H9 (cell line): ENCODE measurements at regions not wholly inside any gene's neighbourhood (a gene's known extent, or its start where the extent isn't known, plus 50 kb on each side); places are given as distances from the start of the nearest gene placed in this dataset.

Experiments
- DNase-seq: peaks from one replicate; pipeline ENCODE4 v3.0.0-alpha.2; 2017
- H2AFZ ChIP-seq: one replicate; pipeline ENCODE4 v1.6.1; 2013; ENCODE audit warnings: mild to moderate bottlenecking, low read length, control low read depth, moderate library complexity
- H2AK5ac ChIP-seq: 2 replicates; pipeline ENCODE4 v1.6.1; 2013; ENCODE audit warnings: low read length, control low read depth, mixed read lengths; ENCODE audit not compliant: insufficient read length
- H2BK120ac ChIP-seq: one replicate; pipeline ENCODE4 v1.6.1; 2013; ENCODE audit warnings: low read depth, mild to moderate bottlenecking, low read length, control low read depth, inconsistent platforms; ENCODE audit not compliant: poor library complexity, severe bottlenecking
- H2BK12ac ChIP-seq: 2 replicates; pipeline ENCODE4 v1.6.1; 2013; ENCODE audit warnings: low read length, control low read depth, mixed read lengths, low read depth; ENCODE audit not compliant: insufficient read length
- H2BK15ac ChIP-seq: 2 replicates; pipeline ENCODE4 v1.6.1; 2013; ENCODE audit warnings: low read depth, low read length, control low read depth
- H2BK20ac ChIP-seq: one replicate; pipeline ENCODE4 v1.6.1; 2013; ENCODE audit warnings: low read depth, mild to moderate bottlenecking, low read length, control low read depth, inconsistent platforms; ENCODE audit not compliant: poor library complexity, severe bottlenecking
- H2BK5ac ChIP-seq: 2 replicates; pipeline ENCODE4 v1.6.1; 2013; ENCODE audit warnings: low read length, control low read depth, mixed read lengths; ENCODE audit not compliant: insufficient read length
- H3K14ac ChIP-seq: 2 replicates; pipeline ENCODE4 v1.6.1; 2013; ENCODE audit warnings: low read length, control low read depth; ENCODE audit not compliant: insufficient read depth
- H3K18ac ChIP-seq: 2 replicates; pipeline ENCODE4 v1.6.1; 2013; ENCODE audit warnings: low read depth, mild to moderate bottlenecking, mixed read lengths, low read length, control low read depth; ENCODE audit not compliant: insufficient read length
- H3K23ac ChIP-seq: 2 replicates; pipeline ENCODE4 v1.6.1; 2013; ENCODE audit warnings: low read length, control low read depth, mixed read lengths, low read depth; ENCODE audit not compliant: insufficient read length
- H3K23me2 ChIP-seq: 2 replicates; pipeline ENCODE4 v1.6.1; 2013; ENCODE audit warnings: low read depth, mild to moderate bottlenecking, mixed read lengths, low read length, control low read depth; ENCODE audit not compliant: insufficient read length, poor library complexity, severe bottlenecking
- H3K27ac ChIP-seq: 2 replicates; pipeline ENCODE4 v1.5.1; 2013; ENCODE audit warnings: low read length, control low read depth, mixed read lengths, low read depth; ENCODE audit not compliant: insufficient read length
- H3K27me3 ChIP-seq: 2 replicates; pipeline ENCODE4 v1.6.1; 2013; ENCODE audit warnings: low read length, control low read depth, inconsistent platforms; ENCODE audit not compliant: insufficient read depth
- H3K4ac ChIP-seq: 2 replicates; pipeline ENCODE4 v1.6.1; 2013; ENCODE audit warnings: low read depth, mild to moderate bottlenecking, control low read depth, inconsistent platforms, low read length, moderate library complexity
- H3K4me1 ChIP-seq: 2 replicates; pipeline ENCODE4 v1.6.1; 2013; ENCODE audit warnings: low read length, control low read depth, inconsistent platforms; ENCODE audit not compliant: insufficient read depth
- H3K4me2 ChIP-seq: 2 replicates; pipeline ENCODE4 v1.6.1; 2013; ENCODE audit warnings: low read length, control low read depth, mixed read lengths; ENCODE audit not compliant: insufficient read length, insufficient read depth
- H3K56ac ChIP-seq: 2 replicates; pipeline ENCODE4 v1.6.1; 2013; ENCODE audit warnings: low read depth, mild to moderate bottlenecking, mixed read lengths, low read length, control low read depth; ENCODE audit not compliant: insufficient read length
- H3K79me1 ChIP-seq: 2 replicates; pipeline ENCODE4 v1.6.1; 2013; ENCODE audit warnings: low read depth, mild to moderate bottlenecking, moderate library complexity, low read length, control low read depth, inconsistent platforms; ENCODE audit not compliant: insufficient read depth, poor library complexity, severe bottlenecking
- H3K79me2 ChIP-seq: 2 replicates; pipeline ENCODE4 v1.6.1; 2013; ENCODE audit warnings: low read length, control low read depth, inconsistent platforms; ENCODE audit not compliant: insufficient read depth
- H3K9ac ChIP-seq: 2 replicates; pipeline ENCODE4 v1.6.1; 2013; ENCODE audit warnings: low read length, control low read depth, mixed read lengths; ENCODE audit not compliant: insufficient read length; ENCODE audit errors: extremely low read depth
- H3K9me3 ChIP-seq: one replicate; pipeline ENCODE4 v1.6.1; 2013; ENCODE audit warnings: low read depth, low read length, inconsistent platforms; ENCODE audit not compliant: control insufficient read depth
- H3T11ph ChIP-seq: one replicate; pipeline ENCODE4 v1.6.1; 2013; ENCODE audit warnings: mild to moderate bottlenecking, low read length, control low read depth, inconsistent platforms
- H4K20me1 ChIP-seq: one replicate; pipeline ENCODE4 v1.6.1; 2013; ENCODE audit not compliant: control insufficient read depth, insufficient read length, insufficient read depth
- H4K5ac ChIP-seq: 2 replicates; pipeline ENCODE4 v1.6.1; 2013; ENCODE audit warnings: low read depth, mild to moderate bottlenecking, mixed read lengths, low read length, control low read depth; ENCODE audit not compliant: insufficient read length
- H4K8ac ChIP-seq: replicated peaks from 2 replicates; pipeline ENCODE4 v1.6.1; 2013; ENCODE audit warnings: low read length, control low read depth, mixed read lengths, low read depth; ENCODE audit not compliant: insufficient read length
- H4K91ac ChIP-seq: 2 replicates; pipeline ENCODE4 v1.6.1; 2013; ENCODE audit warnings: low read depth, mild to moderate bottlenecking, moderate library complexity, mixed read lengths, low read length, control low read depth; ENCODE audit not compliant: insufficient read length
- H3K27ac Mint-ChIP-seq, 3 experiments: 2 replicates in 2 of 3; 3 replicates in 1 of 3; pipeline ENCODE4 v1.8.0; 2020 to 2021; ENCODE audit warnings: mixed read lengths in 3 of 3, mild to moderate bottlenecking in 1 of 3, moderate library complexity in 1 of 3
- H3K27me3 Mint-ChIP-seq: 2 replicates; pipeline ENCODE4 v1.8.0; 2021; ENCODE audit warnings: low read depth, mild to moderate bottlenecking, moderate library complexity, mixed read lengths
- H3K36me3 Mint-ChIP-seq, 3 experiments: 2 replicates in 2 of 3; 3 replicates in 1 of 3; pipeline ENCODE4 v1.8.0; 2020 to 2021; ENCODE audit warnings: low read depth in 3 of 3, mixed read lengths in 3 of 3; ENCODE audit not compliant: insufficient read depth in 1 of 3
- H3K4me1 Mint-ChIP-seq, 2 experiments: 2 replicates each; pipeline ENCODE4 v1.8.0; 2020; ENCODE audit warnings: mixed read lengths in 2 of 2
- H3K4me3 Mint-ChIP-seq, 2 experiments: 2 replicates in 1 of 2; 3 replicates in 1 of 2; pipeline ENCODE4 v1.8.0; 2020 to 2021; ENCODE audit warnings: mild to moderate bottlenecking in 2 of 2, mixed read lengths in 2 of 2, moderate library complexity in 1 of 2
- H3K9me3 Mint-ChIP-seq, 2 experiments: 2 replicates in 1 of 2; 3 replicates in 1 of 2; pipeline ENCODE4 v1.8.0; 2020; ENCODE audit warnings: mild to moderate bottlenecking in 2 of 2, mixed read lengths in 2 of 2, moderate library complexity in 1 of 2
- WGBS: extraction: QIAGEN DNeasy Blood & Tissue Kit; methylation state at CpG from one replicate; pipeline ENCODE4 v1.1.7; 2013; ENCODE audit warnings: missing lambda C conversion rate, low lambda C conversion rate, mixed read lengths; ENCODE audit not compliant: insufficient read length; ENCODE audit errors: extremely low coverage; 5-methylcytosine and 5-hydroxymethylcytosine counted together
- TF ChIP-seq, protein P1 (sequence below): fragments of 200-600 bp; sonication (generic); conservative IDR thresholded peaks from 3 replicates; pipeline ENCODE4 v1.8.0; 2021; ENCODE audit warnings: antibody characterized with exemption, mild to moderate bottlenecking

DNA sequence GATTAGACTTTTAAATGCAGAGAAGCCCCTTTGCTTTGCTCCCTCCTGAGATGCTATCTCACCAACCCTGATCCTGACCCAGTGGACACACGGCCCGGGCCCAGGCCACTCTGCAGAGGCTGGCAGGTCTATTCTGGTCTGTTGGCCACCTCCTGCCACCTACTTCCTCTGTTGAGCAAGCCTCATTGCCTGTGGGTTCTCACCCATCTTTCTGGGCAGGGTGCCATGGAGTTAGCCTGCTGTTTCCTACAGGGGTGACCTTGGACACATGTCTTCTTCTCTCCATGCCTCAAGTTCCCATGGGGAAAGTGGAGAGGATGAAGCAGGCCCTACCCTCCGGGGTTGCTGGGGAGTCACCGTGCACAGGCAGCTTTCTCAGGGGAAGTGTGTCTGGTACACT is 266.2 kb upstream of the IRX1 start:
- H3K9me3 Mint-ChIP-seq: no peaks in the 10 kb centered on the region; a peak in 1 of 5 replicates
- Histone ChIP-seq H4K20me1 (no peaks in the 10 kb centered on the region), H3K9ac (no peak overlapping the region), H2AK5ac (no peak overlapping the region), H2BK5ac (no peak overlapping the region), H3T11ph (no peak overlapping the region), H3K18ac (no peak overlapping the region), H2AFZ (no peak overlapping the region), H4K91ac (no peak overlapping the region), H3K4me2 (no peak overlapping the region), H2BK120ac (no peak overlapping the region), H3K4ac (no peak overlapping the region), H3K27me3 (no peaks in the 10 kb centered on the region), H3K23ac (no peak overlapping the region), H2BK12ac (no peak overlapping the region), H4K8ac (no peak overlapping the region), H3K4me1 (peaks cover 3% of the 10 kb centered on the region; the same call in 1 of the 2 replicates), H3K79me2 (no peaks in the 10 kb centered on the region), H3K56ac (no peak overlapping the region), H3K27ac (no peak overlapping the region), H3K79me1 (no peaks in the 10 kb centered on the region), H2BK15ac (no peak overlapping the region), H3K9me3 (no peaks in the 10 kb centered on the region), H3K14ac (no peak overlapping the region), H3K23me2 (no peaks in the 10 kb centered on the region), H4K5ac (no peak overlapping the region), H2BK20ac (no peak overlapping the region)
- H3K36me3 Mint-ChIP-seq: no peaks in the 10 kb centered on the region; a peak in 2 of 7 replicates
- H3K4me1 Mint-ChIP-seq: peaks cover 0 to 8% of the 10 kb centered on the region in 2 experiments; a peak in 2 of 4 replicates
- no peak overlapping the region for H3K4me3 Mint-ChIP-seq
- H3K27ac Mint-ChIP-seq: no peak overlapping the region; a peak in 1 of 7 replicates
- TF ChIP-seq, protein P1, sequence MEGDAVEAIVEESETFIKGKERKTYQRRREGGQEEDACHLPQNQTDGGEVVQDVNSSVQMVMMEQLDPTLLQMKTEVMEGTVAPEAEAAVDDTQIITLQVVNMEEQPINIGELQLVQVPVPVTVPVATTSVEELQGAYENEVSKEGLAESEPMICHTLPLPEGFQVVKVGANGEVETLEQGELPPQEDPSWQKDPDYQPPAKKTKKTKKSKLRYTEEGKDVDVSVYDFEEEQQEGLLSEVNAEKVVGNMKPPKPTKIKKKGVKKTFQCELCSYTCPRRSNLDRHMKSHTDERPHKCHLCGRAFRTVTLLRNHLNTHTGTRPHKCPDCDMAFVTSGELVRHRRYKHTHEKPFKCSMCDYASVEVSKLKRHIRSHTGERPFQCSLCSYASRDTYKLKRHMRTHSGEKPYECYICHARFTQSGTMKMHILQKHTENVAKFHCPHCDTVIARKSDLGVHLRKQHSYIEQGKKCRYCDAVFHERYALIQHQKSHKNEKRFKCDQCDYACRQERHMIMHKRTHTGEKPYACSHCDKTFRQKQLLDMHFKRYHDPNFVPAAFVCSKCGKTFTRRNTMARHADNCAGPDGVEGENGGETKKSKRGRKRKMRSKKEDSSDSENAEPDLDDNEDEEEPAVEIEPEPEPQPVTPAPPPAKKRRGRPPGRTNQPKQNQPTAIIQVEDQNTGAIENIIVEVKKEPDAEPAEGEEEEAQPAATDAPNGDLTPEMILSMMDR: no peak
- no peak for DNase-seq
- H3K27me3 Mint-ChIP-seq: peaks cover 2% of the 10 kb centered on the region; the same call in 1 of the 2 replicates
- no CpG with 5 or more reads among the region's 4 CpGs for WGBS
